ENCODE measurements at regions not wholly inside any gene's neighbourhood (a gene's known extent, or its start where the extent isn't known, plus 50 kb on each side); places are given as distances from the start of the nearest gene placed in this dataset.

DNA sequence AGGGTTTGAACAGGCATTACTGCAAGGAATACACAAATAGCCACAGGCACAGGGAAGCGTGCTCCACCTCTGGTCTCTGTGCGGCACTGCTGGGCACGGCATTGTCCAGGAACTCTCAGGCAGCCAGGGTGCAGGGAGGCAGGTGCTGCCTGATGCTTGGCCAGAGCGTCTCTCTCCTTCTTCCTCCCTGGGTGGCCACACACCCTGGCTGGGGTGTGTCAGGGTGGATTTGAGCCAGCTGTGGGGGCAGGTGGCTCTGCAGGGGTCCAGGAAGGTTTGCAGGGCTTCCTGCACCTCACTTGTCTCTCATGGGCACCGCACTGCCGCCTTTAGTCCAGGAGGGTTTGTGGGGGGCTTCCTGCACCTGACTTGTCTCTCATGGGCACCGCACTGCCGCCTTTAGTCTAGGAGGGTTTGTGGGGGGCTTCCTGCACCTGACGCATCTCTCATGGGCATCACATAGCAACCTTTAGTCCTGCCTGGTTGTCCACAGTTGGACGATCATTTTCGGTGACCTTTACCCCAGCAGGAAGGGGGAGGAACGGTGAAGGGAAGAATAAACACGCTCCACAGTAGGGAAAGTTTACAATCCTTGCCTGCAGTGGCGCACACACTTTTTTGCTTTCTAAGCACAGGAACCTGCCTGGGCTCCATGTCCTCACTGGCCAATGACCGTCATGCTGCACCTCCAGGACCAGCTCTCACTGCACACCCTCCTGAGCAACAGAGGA, 332.9 kb downstream of the EIPR1 start:
- Histone ChIP-seq H3K4me2 (ENCODE audit: control insufficient read depth, insufficient read depth) (no peak overlapping the region), H3K9me3 (replicated peaks; ENCODE audit: control insufficient read depth, insufficient read depth, low read length) (no peaks in the 10 kb centered on the region; the same call in 2 of the 3 replicates), H3K27ac (ENCODE audit: control insufficient read depth, insufficient read depth) (no peak overlapping the region), H3K4me3 (no peak overlapping the region), H3K4me1 (ENCODE audit: control insufficient read depth, insufficient read depth, low read length) (no peaks in the 10 kb centered on the region; the same call in 1 of the 2 replicates), H3K79me2 (ENCODE audit: control insufficient read depth, insufficient read depth, low read length) (no peaks in the 10 kb centered on the region), H4K20me1 (ENCODE audit: control insufficient read depth, insufficient read depth) (no peaks in the 10 kb centered on the region), H3K36me3 (ENCODE audit: control insufficient read depth in 2 of 2, insufficient read depth in 2 of 2, low read length in 1 of 2) (no peaks in the 10 kb centered on the region), H3K27me3 (replicated peaks in 1 of 2; ENCODE audit: control insufficient read depth in 2 of 2, insufficient read depth in 2 of 2, low read length in 1 of 2) (no peaks in the 10 kb centered on the region), H3K9ac (ENCODE audit: control insufficient read depth, insufficient read depth, low read length) (no peak overlapping the region), H2AFZ (ENCODE audit: control insufficient read depth, low read depth, low read length) (no peak overlapping the region)
- WGBS (ENCODE audit: insufficient coverage, insufficient replicate concordance, low lambda C conversion rate, missing lambda C conversion rate), result 67% methylated on average over 15 of the region's 15 CpGs
- intact Hi-C loops (cut with micrococcal nuclease; ENCODE audit: unreplicated experiment) (no loop called here), in situ Hi-C loops (cut with MboI) (no loop called here)
- RAD21 ChIA-PET (ENCODE audit: unreplicated experiment), result no interaction called here
- TF ChIP-seq, protein P1, sequence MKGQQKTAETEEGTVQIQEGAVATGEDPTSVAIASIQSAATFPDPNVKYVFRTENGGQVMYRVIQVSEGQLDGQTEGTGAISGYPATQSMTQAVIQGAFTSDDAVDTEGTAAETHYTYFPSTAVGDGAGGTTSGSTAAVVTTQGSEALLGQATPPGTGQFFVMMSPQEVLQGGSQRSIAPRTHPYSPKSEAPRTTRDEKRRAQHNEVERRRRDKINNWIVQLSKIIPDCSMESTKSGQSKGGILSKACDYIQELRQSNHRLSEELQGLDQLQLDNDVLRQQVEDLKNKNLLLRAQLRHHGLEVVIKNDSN (IDR thresholded peaks at IDR 0.05; ENCODE audit: borderline replicate concordance, extremely low read length, insufficient read depth, low read depth, low read length), result no peak
- TF ChIP-seq TAF1 (IDR thresholded peaks at IDR 0.05; ENCODE audit: borderline replicate concordance, low read depth, low read length) (no peak), HCFC1 (IDR thresholded peaks at IDR 0.05; ENCODE audit: low read length) (no peak), TCF7 (IDR thresholded peaks at IDR 0.05; ENCODE audit: borderline replicate concordance) (no peak)
- no TSS peak for BruUV-seq (replicated peaks)
- ATAC-seq, result no peak
- DNase-seq (ENCODE audit: low read depth, low spot score), result no peak
- POLR2A ChIA-PET, result no interaction called here
- FAIRE-seq, result no peak
- CTCF ChIA-PET, result no interaction called here
- SMC1A ChIA-PET (ENCODE audit: uncharacterized antibody, unreplicated experiment), result no interaction called here

DNA sequence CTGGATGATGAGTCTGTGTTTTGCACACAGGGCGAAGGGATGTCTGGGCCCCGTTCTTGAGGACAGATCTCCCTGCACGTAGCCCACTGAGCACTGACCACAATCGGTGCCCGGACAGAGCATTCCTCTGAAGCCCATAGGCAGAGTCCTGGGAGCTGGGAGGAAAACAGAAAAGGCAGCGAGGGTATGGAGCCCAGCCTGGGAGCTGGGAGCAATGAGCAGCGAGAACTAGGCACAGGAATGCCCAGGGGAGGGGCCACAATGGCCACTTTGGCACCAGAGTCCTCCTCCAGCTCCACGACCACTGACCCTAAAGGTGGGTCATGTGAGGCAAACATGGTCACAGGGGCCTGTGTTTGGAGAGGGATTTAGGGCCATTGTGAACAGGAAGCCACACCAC, 333.9 kb downstream of the EIPR1 start:
- Histone ChIP-seq H3K79me2 (ENCODE audit: control insufficient read depth, insufficient read depth, low read length) (no peaks in the 10 kb centered on the region), H2AFZ (ENCODE audit: control insufficient read depth, low read depth, low read length) (no peak overlapping the region), H4K20me1 (ENCODE audit: control insufficient read depth, insufficient read depth) (no peaks in the 10 kb centered on the region), H3K9ac (ENCODE audit: control insufficient read depth, insufficient read depth, low read length) (no peak overlapping the region), H3K4me2 (ENCODE audit: control insufficient read depth, insufficient read depth) (no peak overlapping the region), H3K27me3 (replicated peaks in 1 of 2; ENCODE audit: control insufficient read depth in 2 of 2, insufficient read depth in 2 of 2, low read length in 1 of 2) (no peaks in the 10 kb centered on the region), H3K9me3 (replicated peaks; ENCODE audit: control insufficient read depth, insufficient read depth, low read length) (no peaks in the 10 kb centered on the region; the same call in 2 of the 3 replicates), H3K4me1 (ENCODE audit: control insufficient read depth, insufficient read depth, low read length) (no peaks in the 10 kb centered on the region; the same call in 1 of the 2 replicates), H3K36me3 (ENCODE audit: control insufficient read depth in 2 of 2, insufficient read depth in 2 of 2, low read length in 1 of 2) (no peaks in the 10 kb centered on the region), H3K27ac (ENCODE audit: control insufficient read depth, insufficient read depth) (no peak overlapping the region), H3K4me3 (no peak overlapping the region)
- SMC1A ChIA-PET (ENCODE audit: uncharacterized antibody, unreplicated experiment), result no interaction called here
- DNase-seq (ENCODE audit: low read depth, low spot score) (no peak), ATAC-seq (no peak), FAIRE-seq (no peak)
- intact Hi-C loops (cut with micrococcal nuclease; ENCODE audit: unreplicated experiment), result no loop called here
- CTCF ChIA-PET, result no interaction called here
- POLR2A ChIA-PET, result no interaction called here
- in situ Hi-C loops (cut with MboI), result no loop called here
- RAD21 ChIA-PET (ENCODE audit: unreplicated experiment), result no interaction called here
- TF ChIP-seq RB1 (IDR thresholded peaks at IDR 0.05; ENCODE audit: borderline replicate concordance), result no peak
- 11% methylated on average over 8 of the region's 8 CpGs for WGBS (ENCODE audit: insufficient coverage, insufficient replicate concordance, low lambda C conversion rate, missing lambda C conversion rate)
- no TSS peak for BruUV-seq (replicated peaks)

Data from GM12878 (cell line).